Stimulated activated CD4-positive, alpha-beta T cell treated with anti-CD3 and anti-CD28 coated beads, Interleukin-12 subunit alpha, Interleukin-12 subunit beta, amount 100 ng/mL, for 24 hours (primary cell): ENCODE measurements at regions not wholly inside any gene's neighbourhood (a gene's known extent, or its start where the extent isn't known, plus 50 kb on each side); places are given as distances from the start of the nearest gene placed in this dataset.
"Not testable (repeated sequence)": the region's sequence is repeated elsewhere in the genome, so short reads cannot be mapped to it uniquely, and the experiment has no call there.

Source experiments
- DNase-seq, 2 experiments: peaks; one replicate each; pipeline ENCODE4 v3.0.0-alpha.2; 2020; ENCODE audit warnings: low read depth in 2 of 2

- DNase-seq: peak in 1 of 2 experiments; percentile 43
Observed at GRCh38 chr13:24995225-24995804, 100.6 kb upstream of the PABPC3 start.

- peak in 1 of 2 experiments; percentile 4 for DNase-seq
Observed at GRCh38 chr13:24997367-24997967, 98.5 kb upstream of the PABPC3 start.

- no peak for DNase-seq
Observed at GRCh38 chr13:24998433-24998832, 97.5 kb upstream of the PABPC3 start.

GRCh38 chr13:25001476-25002206 is 94.3 kb upstream of the PABPC3 start:
- no peak for DNase-seq

GRCh38 chr13:25002311-25002710 is 93.6 kb upstream of the PABPC3 start:
- DNase-seq: not testable (repeated sequence)

GRCh38 chr13:25004489-25004888 is 91.4 kb upstream of the PABPC3 start:
- DNase-seq: not testable (repeated sequence)

- not testable (repeated sequence) for DNase-seq
Observed at GRCh38 chr13:25005050-25005497, 90.9 kb upstream of the PABPC3 start.

- DNase-seq: not testable (repeated sequence)
Observed at GRCh38 chr13:25007389-25007788, 88.5 kb upstream of the PABPC3 start.

- DNase-seq: not testable (repeated sequence)
Observed at GRCh38 chr13:25014398-25014973, 81.5 kb upstream of the PABPC3 start.

GRCh38 chr13:25017176-25017575 is 78.8 kb upstream of the PABPC3 start:
- DNase-seq: not testable (repeated sequence)

GRCh38 chr13:25017808-25018728 is 77.9 kb upstream of the PABPC3 start:
- peak; percentile 21 to 62 for DNase-seq

GRCh38 chr13:25018729-25019115 is 77.2 kb upstream of the PABPC3 start:
- no peak for DNase-seq

- DNase-seq: not testable (repeated sequence)
Observed at GRCh38 chr13:25019741-25020140, 76.2 kb upstream of the PABPC3 start.

- DNase-seq: no peak
Observed at GRCh38 chr13:25024175-25024574, 71.8 kb upstream of the PABPC3 start.

- DNase-seq: no peak
Observed at GRCh38 chr13:25032160-25032559, 63.8 kb upstream of the PABPC3 start.

GRCh38 chr13:25034173-25034572 is 61.8 kb upstream of the PABPC3 start:
- DNase-seq: no peak

GRCh38 chr13:25037057-25037813 is 58.7 kb upstream of the PABPC3 start:
- DNase-seq: peak; percentile 13 to 26

- DNase-seq: no peak
Observed at GRCh38 chr13:25042151-25042865, 53.6 kb upstream of the PABPC3 start.

GRCh38 chr13:25044071-25044470 is 51.9 kb upstream of the PABPC3 start:
- no peak for DNase-seq
